ENCODE measurements at regions not wholly inside any gene's neighbourhood (a gene's known extent, or its start where the extent isn't known, plus 50 kb on each side); places are given as distances from the start of the nearest gene placed in this dataset.

GRCh38 chr2:161019311-161019710 is 140.9 kb upstream of the TANK start:
- no peak overlapping the region for H3K4me2 ChIP-seq (ENCODE audit: low read length)
- H3K9me2 ChIP-seq (ENCODE audit: low read depth, low read length), result no peaks in the 10 kb centered on the region
- H3K4me1 ChIP-seq (ENCODE audit: insufficient read depth, low read length, severe bottlenecking), result no peaks in the 10 kb centered on the region
- H3K9ac ChIP-seq (ENCODE audit: low read length), result no peak overlapping the region
- H2AFZ ChIP-seq (ENCODE audit: low read length), result no peak overlapping the region
- H3K4me3 ChIP-seq (ENCODE audit: low read depth, low read length, poor library complexity, severe bottlenecking), result no peak overlapping the region
- no peak overlapping the region for H3K27ac ChIP-seq (ENCODE audit: low read depth, low read length, poor library complexity, severe bottlenecking)
- no peaks in the 10 kb centered on the region for H3F3A ChIP-seq (ENCODE audit: insufficient read depth, low read length)
- TF ChIP-seq EZH2 (IDR thresholded peaks at IDR 0.05; ENCODE audit: borderline replicate concordance, low read length) (no peak), CTCF (IDR thresholded peaks at IDR 0.05; ENCODE audit: low read length) (no peak)
- no peaks in the 10 kb centered on the region for H3K9me3 ChIP-seq (ENCODE audit: low read length)
- H3K36me3 ChIP-seq (ENCODE audit: insufficient read depth, low read length), result no peaks in the 10 kb centered on the region
- H3K79me2 ChIP-seq (ENCODE audit: insufficient read depth, low read length), result no peaks in the 10 kb centered on the region
- H4K20me1 ChIP-seq (ENCODE audit: insufficient read depth, low read length), result no peaks in the 10 kb centered on the region
- no peaks in the 10 kb centered on the region for H3K27me3 ChIP-seq (ENCODE audit: insufficient read depth, low read length)

GRCh38 chr2:161020437-161020836 is 139.8 kb upstream of the TANK start:
- no peaks in the 10 kb centered on the region for H3K79me2 ChIP-seq (ENCODE audit: insufficient read depth, low read length)
- no peak overlapping the region for H3K27ac ChIP-seq (ENCODE audit: low read depth, low read length, poor library complexity, severe bottlenecking)
- H3K36me3 ChIP-seq (ENCODE audit: insufficient read depth, low read length), result no peaks in the 10 kb centered on the region
- H3K9me3 ChIP-seq (ENCODE audit: low read length), result no peaks in the 10 kb centered on the region
- no peak overlapping the region for H3K4me2 ChIP-seq (ENCODE audit: low read length)
- H3K27me3 ChIP-seq (ENCODE audit: insufficient read depth, low read length), result no peaks in the 10 kb centered on the region
- no peak for TF ChIP-seq CTCF (IDR thresholded peaks at IDR 0.05; ENCODE audit: low read length)
- no peak for TF ChIP-seq EZH2 (IDR thresholded peaks at IDR 0.05; ENCODE audit: borderline replicate concordance, low read length)
- no peaks in the 10 kb centered on the region for H4K20me1 ChIP-seq (ENCODE audit: insufficient read depth, low read length)
- no peaks in the 10 kb centered on the region for H3F3A ChIP-seq (ENCODE audit: insufficient read depth, low read length)
- no peaks in the 10 kb centered on the region for H3K9me2 ChIP-seq (ENCODE audit: low read depth, low read length)
- no peak overlapping the region for H2AFZ ChIP-seq (ENCODE audit: low read length)
- no peaks in the 10 kb centered on the region for H3K4me1 ChIP-seq (ENCODE audit: insufficient read depth, low read length, severe bottlenecking)
- H3K9ac ChIP-seq (ENCODE audit: low read length), result no peak overlapping the region
- H3K4me3 ChIP-seq (ENCODE audit: low read depth, low read length, poor library complexity, severe bottlenecking), result no peak overlapping the region

GRCh38 chr2:161028581-161028980 is 131.6 kb upstream of the TANK start:
- no peak for TF ChIP-seq EZH2 (IDR thresholded peaks at IDR 0.05; ENCODE audit: borderline replicate concordance, low read length)
- no peak for TF ChIP-seq CTCF (IDR thresholded peaks at IDR 0.05; ENCODE audit: low read length)
- Histone ChIP-seq H3K9me3 (ENCODE audit: low read length) (no peaks in the 10 kb centered on the region), H2AFZ (ENCODE audit: low read length) (no peak overlapping the region), H3K4me2 (ENCODE audit: low read length) (no peak overlapping the region), H3K36me3 (ENCODE audit: insufficient read depth, low read length) (no peaks in the 10 kb centered on the region), H3K27ac (ENCODE audit: low read depth, low read length, poor library complexity, severe bottlenecking) (no peak overlapping the region), H3K9ac (ENCODE audit: low read length) (no peak overlapping the region), H3K27me3 (ENCODE audit: insufficient read depth, low read length) (no peaks in the 10 kb centered on the region), H3K4me1 (ENCODE audit: insufficient read depth, low read length, severe bottlenecking) (no peaks in the 10 kb centered on the region), H3K9me2 (ENCODE audit: low read depth, low read length) (no peaks in the 10 kb centered on the region), H3K4me3 (ENCODE audit: low read depth, low read length, poor library complexity, severe bottlenecking) (no peak overlapping the region), H3F3A (ENCODE audit: insufficient read depth, low read length) (no peaks in the 10 kb centered on the region), H3K79me2 (ENCODE audit: insufficient read depth, low read length) (no peaks in the 10 kb centered on the region), H4K20me1 (ENCODE audit: insufficient read depth, low read length) (no peaks in the 10 kb centered on the region)
